Neural cell (in vitro differentiated cells): ENCODE measurements at regions not wholly inside any gene's neighbourhood (a gene's known extent, or its start where the extent isn't known, plus 50 kb on each side); places are given as distances from the start of the nearest gene placed in this dataset.

Source experiments
- H2AFZ ChIP-seq: fragments of 200-600, 300-800 bp; sonication (generic), shearing (Covaris generic); 2 replicates; pipeline ENCODE4 v1.6.0; 2014; ENCODE audit warnings: low read depth, mild to moderate bottlenecking, antibody characterized with exemption, low read length, moderate library complexity
- H3F3A ChIP-seq: fragments of 200-600 bp; shearing (Covaris generic); 2 replicates; pipeline ENCODE4 v1.6.1; 2016; ENCODE audit warnings: mild to moderate bottlenecking, moderate library complexity, mixed read lengths, antibody characterized with exemption, low read length; ENCODE audit not compliant: insufficient read depth, poor library complexity, severe bottlenecking
- H3K27ac ChIP-seq: fragments of 200-600, 300-800 bp; sonication (generic), shearing (Covaris generic); 2 replicates; pipeline ENCODE4 v1.5.1; 2014; ENCODE audit warnings: mild to moderate bottlenecking, low read length, moderate library complexity
- H3K27me3 ChIP-seq: fragments of 300-800, 200-600 bp; sonication (generic), shearing (Covaris generic); 2 replicates; pipeline ENCODE4 v1.6.0; 2014; ENCODE audit warnings: mild to moderate bottlenecking, low read depth, low read length, moderate library complexity; ENCODE audit not compliant: insufficient read depth
- H3K36me3 ChIP-seq: fragments of 300-800, 200-600 bp; sonication (generic), shearing (Covaris generic); 2 replicates; pipeline ENCODE4 v1.5.1; 2014; ENCODE audit warnings: mild to moderate bottlenecking, antibody characterized with exemption, low read length, moderate library complexity; ENCODE audit not compliant: insufficient read depth
- H3K4me2 ChIP-seq: fragments of 300-800, 200-600 bp; sonication (generic), shearing (Covaris generic); 2 replicates; pipeline ENCODE4 v1.6.0; 2014; ENCODE audit warnings: mild to moderate bottlenecking, low read length
- H3K4me3 ChIP-seq: fragments of 300-800, 200-600 bp; sonication (generic), shearing (Covaris generic); 2 replicates; pipeline ENCODE4 v1.5.1; 2014; ENCODE audit warnings: mild to moderate bottlenecking, low read length, moderate library complexity
- H3K79me2 ChIP-seq: fragments of 200-600 bp; shearing (Covaris generic); replicated peaks from 2 replicates; pipeline ENCODE4 v1.6.0; 2014; ENCODE audit warnings: mild to moderate bottlenecking, low read length, moderate library complexity; ENCODE audit not compliant: insufficient read depth
- H3K9ac ChIP-seq: fragments of 300-800, 200-600 bp; sonication (generic), shearing (Covaris generic); 2 replicates; pipeline ENCODE4 v1.6.1; 2016; ENCODE audit warnings: mild to moderate bottlenecking, low read length, mixed read lengths
- H3K9me2 ChIP-seq: fragments of 200-600 bp; shearing (Covaris generic); 2 replicates; pipeline ENCODE4 v1.6.1; 2016; ENCODE audit warnings: mild to moderate bottlenecking, low read length, mixed read lengths; ENCODE audit not compliant: insufficient read depth
- H3K9me3 ChIP-seq: fragments of 200-600, 300-800 bp; sonication (generic), shearing (Covaris generic); 2 replicates; pipeline ENCODE4 v1.6.1; 2016; ENCODE audit warnings: mild to moderate bottlenecking, mixed run types, low read length, moderate library complexity, mixed read lengths
- H4K20me1 ChIP-seq: fragments of 200-600 bp; shearing (Covaris generic); 2 replicates; pipeline ENCODE4 v1.6.1; 2016; ENCODE audit warnings: mild to moderate bottlenecking, mixed run types; ENCODE audit not compliant: insufficient read depth
- EP300 ChIP-seq: fragments of 450-650 bp; conservative IDR thresholded peaks from 2 replicates; pipeline ENCODE4 v1.6.1; 2014; ENCODE audit warnings: antibody characterized with exemption, mild to moderate bottlenecking, moderate library complexity; ENCODE audit not compliant: poor library complexity, severe bottlenecking
- EZH2 ChIP-seq: fragments of 200-600, 300-800 bp; shearing (Covaris generic), sonication (generic); IDR thresholded peaks from 2 replicates; pipeline ENCODE4 v1.6.1; 2014; ENCODE audit warnings: antibody characterized with exemption, low read length, borderline replicate concordance, mild to moderate bottlenecking; ENCODE audit not compliant: insufficient read depth, poor library complexity, severe bottlenecking
- MXI1 ChIP-seq: fragments of 450-650 bp; conservative IDR thresholded peaks from 2 replicates; pipeline ENCODE4 v1.6.1; 2014; ENCODE audit warnings: antibody characterized with exemption, mild to moderate bottlenecking; ENCODE audit not compliant: poor library complexity, severe bottlenecking
- POLR2AphosphoS5 ChIP-seq: IDR thresholded peaks from 2 replicates; pipeline ENCODE4 v1.6.1; 2012
- RAD21 ChIP-seq: fragments of 450-650 bp; conservative IDR thresholded peaks from 2 replicates; pipeline ENCODE4 v1.6.1; 2014; ENCODE audit warnings: antibody characterized with exemption, mild to moderate bottlenecking, moderate library complexity
- SMC3 ChIP-seq: fragments of 450-650 bp; conservative IDR thresholded peaks from 2 replicates; pipeline ENCODE4 v1.6.1; 2014; ENCODE audit warnings: antibody characterized with exemption, mild to moderate bottlenecking, moderate library complexity; ENCODE audit not compliant: poor library complexity
- TAF1 ChIP-seq: IDR thresholded peaks from 2 replicates; pipeline ENCODE4 v1.6.1; 2012; ENCODE audit warnings: low read depth
- TF ChIP-seq, protein P1 (sequence below): IDR thresholded peaks from 2 replicates; pipeline ENCODE4 v1.6.1; 2012; ENCODE audit warnings: borderline replicate concordance
- TF ChIP-seq, protein P2 (sequence below): fragments of 450-650 bp; IDR thresholded peaks from 2 replicates; pipeline ENCODE4 v1.5.1; 2014; ENCODE audit warnings: antibody characterized with exemption, mild to moderate bottlenecking, moderate library complexity; ENCODE audit not compliant: poor library complexity, severe bottlenecking

DNA sequence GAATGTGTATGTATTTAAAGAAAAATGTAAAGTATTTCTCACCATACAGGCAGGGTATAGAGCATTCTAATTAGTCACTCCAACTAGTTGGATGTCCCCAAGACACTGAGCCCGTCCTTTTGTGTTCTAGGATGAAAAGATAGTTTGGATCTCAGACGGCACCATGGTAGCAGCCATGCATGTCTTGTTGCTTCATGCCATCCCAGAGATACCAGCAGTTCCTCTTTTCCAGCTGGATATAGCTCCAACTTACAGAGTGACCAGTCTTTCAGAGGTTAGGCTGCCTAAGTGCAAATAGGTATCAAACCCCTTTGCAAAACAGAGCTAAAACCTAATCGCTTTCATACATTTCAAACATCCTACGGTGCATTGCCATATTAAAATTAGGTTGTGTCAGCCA, 275.3 kb downstream of the MTX2 start:
- Histone ChIP-seq H3K9me3 (no peaks in the 10 kb centered on the region), H3K9me2 (no peaks in the 10 kb centered on the region), H3K9ac (peak overlapping the region; percentile 14), H2AFZ (no peak overlapping the region), H3K27ac (peak overlapping the region; percentile 64), H4K20me1 (no peaks in the 10 kb centered on the region), H3K27me3 (no peaks in the 10 kb centered on the region), H3K79me2 (no peaks in the 10 kb centered on the region), H3K36me3 (no peaks in the 10 kb centered on the region), H3F3A (no peaks in the 10 kb centered on the region), H3K4me3 (peak overlapping the region; percentile 1), H3K4me2 (no peak overlapping the region)
- TF ChIP-seq, protein P1, sequence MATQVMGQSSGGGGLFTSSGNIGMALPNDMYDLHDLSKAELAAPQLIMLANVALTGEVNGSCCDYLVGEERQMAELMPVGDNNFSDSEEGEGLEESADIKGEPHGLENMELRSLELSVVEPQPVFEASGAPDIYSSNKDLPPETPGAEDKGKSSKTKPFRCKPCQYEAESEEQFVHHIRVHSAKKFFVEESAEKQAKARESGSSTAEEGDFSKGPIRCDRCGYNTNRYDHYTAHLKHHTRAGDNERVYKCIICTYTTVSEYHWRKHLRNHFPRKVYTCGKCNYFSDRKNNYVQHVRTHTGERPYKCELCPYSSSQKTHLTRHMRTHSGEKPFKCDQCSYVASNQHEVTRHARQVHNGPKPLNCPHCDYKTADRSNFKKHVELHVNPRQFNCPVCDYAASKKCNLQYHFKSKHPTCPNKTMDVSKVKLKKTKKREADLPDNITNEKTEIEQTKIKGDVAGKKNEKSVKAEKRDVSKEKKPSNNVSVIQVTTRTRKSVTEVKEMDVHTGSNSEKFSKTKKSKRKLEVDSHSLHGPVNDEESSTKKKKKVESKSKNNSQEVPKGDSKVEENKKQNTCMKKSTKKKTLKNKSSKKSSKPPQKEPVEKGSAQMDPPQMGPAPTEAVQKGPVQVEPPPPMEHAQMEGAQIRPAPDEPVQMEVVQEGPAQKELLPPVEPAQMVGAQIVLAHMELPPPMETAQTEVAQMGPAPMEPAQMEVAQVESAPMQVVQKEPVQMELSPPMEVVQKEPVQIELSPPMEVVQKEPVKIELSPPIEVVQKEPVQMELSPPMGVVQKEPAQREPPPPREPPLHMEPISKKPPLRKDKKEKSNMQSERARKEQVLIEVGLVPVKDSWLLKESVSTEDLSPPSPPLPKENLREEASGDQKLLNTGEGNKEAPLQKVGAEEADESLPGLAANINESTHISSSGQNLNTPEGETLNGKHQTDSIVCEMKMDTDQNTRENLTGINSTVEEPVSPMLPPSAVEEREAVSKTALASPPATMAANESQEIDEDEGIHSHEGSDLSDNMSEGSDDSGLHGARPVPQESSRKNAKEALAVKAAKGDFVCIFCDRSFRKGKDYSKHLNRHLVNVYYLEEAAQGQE: no peak
- TF ChIP-seq POLR2AphosphoS5 (no peak), EP300 (no peak), TAF1 (no peak), SMC3 (no peak), MXI1 (no peak), RAD21 (no peak), EZH2 (no peak)
- TF ChIP-seq, protein P2, sequence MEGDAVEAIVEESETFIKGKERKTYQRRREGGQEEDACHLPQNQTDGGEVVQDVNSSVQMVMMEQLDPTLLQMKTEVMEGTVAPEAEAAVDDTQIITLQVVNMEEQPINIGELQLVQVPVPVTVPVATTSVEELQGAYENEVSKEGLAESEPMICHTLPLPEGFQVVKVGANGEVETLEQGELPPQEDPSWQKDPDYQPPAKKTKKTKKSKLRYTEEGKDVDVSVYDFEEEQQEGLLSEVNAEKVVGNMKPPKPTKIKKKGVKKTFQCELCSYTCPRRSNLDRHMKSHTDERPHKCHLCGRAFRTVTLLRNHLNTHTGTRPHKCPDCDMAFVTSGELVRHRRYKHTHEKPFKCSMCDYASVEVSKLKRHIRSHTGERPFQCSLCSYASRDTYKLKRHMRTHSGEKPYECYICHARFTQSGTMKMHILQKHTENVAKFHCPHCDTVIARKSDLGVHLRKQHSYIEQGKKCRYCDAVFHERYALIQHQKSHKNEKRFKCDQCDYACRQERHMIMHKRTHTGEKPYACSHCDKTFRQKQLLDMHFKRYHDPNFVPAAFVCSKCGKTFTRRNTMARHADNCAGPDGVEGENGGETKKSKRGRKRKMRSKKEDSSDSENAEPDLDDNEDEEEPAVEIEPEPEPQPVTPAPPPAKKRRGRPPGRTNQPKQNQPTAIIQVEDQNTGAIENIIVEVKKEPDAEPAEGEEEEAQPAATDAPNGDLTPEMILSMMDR: no peak

DNA sequence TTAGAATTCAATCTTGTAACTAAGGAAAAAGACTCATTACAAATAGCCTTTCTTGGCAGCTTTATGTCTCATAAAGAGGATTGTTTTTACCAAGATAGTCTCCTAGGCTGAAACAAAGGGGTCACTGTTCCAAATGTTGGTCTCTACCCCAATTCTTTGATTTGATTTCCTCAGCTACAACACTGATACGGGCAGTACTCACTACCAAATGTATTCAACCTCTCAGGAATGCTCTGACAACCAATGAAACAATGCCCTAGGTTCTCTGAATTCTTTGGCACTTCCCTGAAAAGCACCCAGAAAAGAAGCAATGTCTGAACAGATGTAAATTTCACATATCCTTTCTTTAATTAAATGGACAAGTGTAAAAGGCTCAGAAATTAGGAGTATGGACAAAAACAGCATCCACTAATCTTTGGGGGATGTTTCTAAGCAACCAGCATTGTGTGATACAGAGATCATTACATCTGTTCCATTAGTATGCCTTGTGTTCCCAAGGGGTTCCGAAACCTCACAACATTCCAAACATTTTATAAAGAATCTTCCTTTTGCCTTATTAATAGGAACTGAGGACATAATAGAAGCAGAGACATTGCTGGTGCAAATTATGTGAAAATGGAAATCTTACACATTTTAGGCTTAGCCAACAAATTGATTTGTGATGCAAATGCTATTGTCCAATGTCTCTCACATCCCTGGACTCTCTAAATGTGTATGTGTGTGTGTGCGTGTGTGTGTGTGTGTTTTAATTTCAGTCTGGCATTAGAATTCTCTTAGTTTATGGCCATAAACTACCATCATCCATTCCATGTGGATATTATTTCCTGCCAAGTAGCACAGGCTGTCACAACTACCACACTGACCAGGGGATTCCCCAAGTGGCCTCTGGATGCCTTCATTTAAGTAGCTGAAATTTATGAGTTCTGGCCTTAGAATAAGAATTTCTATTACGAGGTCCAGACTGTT, 276.0 kb downstream of the MTX2 start:
- Histone ChIP-seq H3K4me2 (peak overlapping the region; percentile 38), H3K9me3 (no peaks in the 10 kb centered on the region), H3K79me2 (no peaks in the 10 kb centered on the region), H3K9me2 (no peaks in the 10 kb centered on the region), H3K36me3 (no peaks in the 10 kb centered on the region), H3K9ac (peak overlapping the region; percentile 14), H4K20me1 (no peaks in the 10 kb centered on the region), H3K27ac (peak overlapping the region; percentile 64), H3K4me3 (peak overlapping the region; percentile 1), H3F3A (no peaks in the 10 kb centered on the region), H3K27me3 (no peaks in the 10 kb centered on the region), H2AFZ (no peak overlapping the region)
- TF ChIP-seq POLR2AphosphoS5: no peak
- TF ChIP-seq, protein P2: no peak
- TF ChIP-seq EP300: peak; percentile 12
- TF ChIP-seq RAD21: no peak
- no peak for TF ChIP-seq EZH2
- TF ChIP-seq, protein P1: peak; percentile 14
